Panc1 (cell line): ENCODE measurements at regions not wholly inside any gene's neighbourhood (a gene's known extent, or its start where the extent isn't known, plus 50 kb on each side); places are given as distances from the start of the nearest gene placed in this dataset.

ENCODE experiments used
- ATAC-seq: fragments of 200-7000 bp; cut with Tn5 transposase; 2 replicates; pipeline ENCODE4 v1.9.1; 2020; ENCODE audit warnings: mild to moderate bottlenecking, moderate library complexity
- BruUV-seq: library from RNA; stranded (reverse); fragments of 400-500 nt; replicated peaks from 2 replicates; lab custom pipeline; 2021; lab: Mats Ljungman, UMichigan
- CTCF ChIA-PET: fragments of 300-600 bp; sonication (Branson Sonifier 250); formaldehyde crosslinking; loops from one replicate; lab custom pipeline; 2022; ENCODE audit warnings: antibody characterized with exemption; lab: Charles Lee
- POLR2A ChIA-PET: fragments of 300-600 bp; sonication (Branson Sonifier 250); formaldehyde crosslinking; loops from one replicate; lab custom pipeline; 2022; ENCODE audit warnings: antibody characterized with exemption; lab: Charles Lee
- DNase-seq: peaks from one replicate; pipeline ENCODE4 v3.0.0-alpha.2; 2010; ENCODE audit warnings: low read depth, low spot score
- H3K27ac ChIP-seq: 2 replicates; pipeline ENCODE4 v1.5.1; 2011; ENCODE audit warnings: mild to moderate bottlenecking, low read length, inconsistent platforms
- H3K27me3 ChIP-seq: fragments of 200-500 bp; sonication (Bioruptor generic); 2 replicates; pipeline ENCODE4 v1.6.0; 2014; ENCODE audit warnings: low read length, inconsistent platforms; ENCODE audit not compliant: control insufficient read depth, insufficient read depth
- H3K36me3 ChIP-seq: fragments of 200-500 bp; sonication (Bioruptor generic); 2 replicates; pipeline ENCODE4 v1.5.1; 2014; ENCODE audit warnings: inconsistent platforms, mild to moderate bottlenecking, low read length, moderate library complexity; ENCODE audit not compliant: control insufficient read depth, insufficient read depth
- H3K4me1 ChIP-seq: 2 replicates; pipeline ENCODE4 v1.5.1; 2011; ENCODE audit warnings: inconsistent platforms, mild to moderate bottlenecking, low read length, moderate library complexity; ENCODE audit not compliant: control insufficient read depth, insufficient read depth
- H3K4me3 ChIP-seq, 2 experiments: 2 replicates each; pipeline ENCODE4 v1.5.1; 2011 to 2012; ENCODE audit warnings: low read depth in 2 of 2, low read length in 2 of 2, mild to moderate bottlenecking in 2 of 2, inconsistent platforms in 1 of 2, moderate library complexity in 1 of 2
- H3K9me3 ChIP-seq: fragments of 200-500 bp; sonication (Bioruptor generic); 2 replicates; pipeline ENCODE4 v1.5.1; 2014; ENCODE audit warnings: low read depth, mild to moderate bottlenecking, inconsistent platforms, low read length, moderate library complexity; ENCODE audit not compliant: control insufficient read depth, insufficient read depth
- CTCF ChIP-seq: fragments of 450-650 bp; IDR thresholded peaks from 2 replicates; pipeline ENCODE4 v1.5.1; 2017; ENCODE audit warnings: mild to moderate bottlenecking
- POLR2AphosphoS5 ChIP-seq: IDR thresholded peaks from 2 replicates; pipeline ENCODE4 v1.6.1; 2012; ENCODE audit warnings: mild to moderate bottlenecking, low read depth, low read length, moderate library complexity
- REST ChIP-seq, 2 experiments: IDR thresholded peaks; 2 replicates each; pipeline ENCODE4 v1.6.1; 2011 to 2012; ENCODE audit warnings: low read depth in 2 of 2, control low read depth in 1 of 2, low read length in 1 of 2, mild to moderate bottlenecking in 1 of 2, moderate library complexity in 1 of 2; ENCODE audit not compliant: insufficient read depth in 1 of 2
- SIN3A ChIP-seq: IDR thresholded peaks from 2 replicates; pipeline ENCODE4 v1.6.1; 2012; ENCODE audit warnings: low read depth, mild to moderate bottlenecking, low read length, moderate library complexity, borderline replicate concordance; ENCODE audit not compliant: insufficient read depth
- TCF7L2 ChIP-seq: IDR thresholded peaks from 2 replicates; pipeline ENCODE4 v1.6.1; 2011; ENCODE audit warnings: mild to moderate bottlenecking, low read depth, low read length, inconsistent platforms
- in situ Hi-C: cut with HindIII; loops from 2 replicates; pipeline ENCODE4 v1.10.0; 2016; ENCODE audit warnings: low sequenced_read_pairs, low pct_unique_long_range_greater_than_20kb
- intact Hi-C: fragments of 100-400 bp; cut with micrococcal nuclease; formaldehyde crosslinking; loops from one replicate; pipeline ENCODE4 v1.10.0; 2022; ENCODE audit not compliant: unreplicated experiment

GRCh38 chr13:105151639-105152038, 1383.8 kb downstream of the EFNB2 start:
- Histone ChIP-seq H3K27me3 (no peaks in the 10 kb centered on the region), H3K9me3 (no peaks in the 10 kb centered on the region), H3K27ac (no peak overlapping the region), H3K4me1 (no peaks in the 10 kb centered on the region), H3K4me3 (no peak overlapping the region), H3K36me3 (no peaks in the 10 kb centered on the region)
- BruUV-seq, result no TSS peak
- ChIA-PET POLR2A (no interaction called here), CTCF (no interaction called here)
- ATAC-seq (no peak), DNase-seq (no peak)
- intact Hi-C loops (no loop called here), in situ Hi-C loops (no loop called here)
- TF ChIP-seq CTCF, result no peak
- TF ChIP-seq TCF7L2, result no peak
- no peak for TF ChIP-seq SIN3A
- TF ChIP-seq POLR2AphosphoS5, result no peak
- TF ChIP-seq REST (IDR thresholded peaks at IDR 0.05; ENCODE audit: insufficient read depth in 1 of 2, low read depth in 2 of 2, low read length in 1 of 2), result no peak

DNA sequence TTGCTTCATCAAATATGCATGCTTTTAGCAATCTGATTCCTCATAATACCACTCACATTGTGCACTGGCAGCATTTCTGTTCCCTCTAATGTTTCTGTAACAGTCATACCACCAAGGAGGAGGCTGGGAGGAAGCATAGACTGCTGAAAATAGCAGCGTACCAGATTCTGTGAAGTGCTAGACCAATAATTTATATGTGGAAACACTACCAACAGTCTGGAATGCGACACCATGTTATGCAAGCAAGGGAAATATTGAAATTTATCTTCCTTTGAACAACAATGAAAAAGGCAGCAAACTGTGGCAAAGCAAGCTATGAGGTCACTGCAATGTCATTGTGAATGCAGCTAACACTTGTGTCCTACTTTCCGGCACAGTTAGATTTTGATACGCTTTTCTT, 1388.0 kb downstream of the EFNB2 start:
- TF ChIP-seq CTCF, result no peak
- no peak for TF ChIP-seq SIN3A
- TF ChIP-seq POLR2AphosphoS5, result no peak
- no peak for TF ChIP-seq TCF7L2
- no peak for TF ChIP-seq REST (IDR thresholded peaks at IDR 0.05; ENCODE audit: insufficient read depth in 1 of 2, low read depth in 2 of 2, low read length in 1 of 2)
- POLR2A ChIA-PET, result no interaction called here
- BruUV-seq, result no TSS peak
- Histone ChIP-seq H3K4me1 (no peaks in the 10 kb centered on the region), H3K27ac (no peak overlapping the region), H3K27me3 (no peaks in the 10 kb centered on the region), H3K9me3 (no peaks in the 10 kb centered on the region), H3K4me3 (no peak overlapping the region), H3K36me3 (no peaks in the 10 kb centered on the region)
- ATAC-seq (no peak), DNase-seq (no peak)
- CTCF ChIA-PET, result no interaction called here
- intact Hi-C loops (no loop called here), in situ Hi-C loops (no loop called here)
